DND-41 (cell line): ENCODE measurements at regions not wholly inside any gene's neighbourhood (a gene's known extent, or its start where the extent isn't known, plus 50 kb on each side); places are given as distances from the start of the nearest gene placed in this dataset.

Experiments used
- EZH2 ChIP-seq: IDR thresholded peaks from 3 replicates; pipeline ENCODE4 v1.6.1; 2012; ENCODE audit warnings: borderline replicate concordance, low read depth, mild to moderate bottlenecking, moderate library complexity, low read length, inconsistent platforms; ENCODE audit not compliant: severe bottlenecking
- TF ChIP-seq, protein P1 (sequence below): IDR thresholded peaks from 2 replicates; pipeline ENCODE4 v1.5.1; 2012; ENCODE audit warnings: borderline replicate concordance, low read length, moderate library complexity, mild to moderate bottlenecking; ENCODE audit not compliant: poor library complexity, severe bottlenecking; ENCODE audit errors: extremely low read depth

DNA sequence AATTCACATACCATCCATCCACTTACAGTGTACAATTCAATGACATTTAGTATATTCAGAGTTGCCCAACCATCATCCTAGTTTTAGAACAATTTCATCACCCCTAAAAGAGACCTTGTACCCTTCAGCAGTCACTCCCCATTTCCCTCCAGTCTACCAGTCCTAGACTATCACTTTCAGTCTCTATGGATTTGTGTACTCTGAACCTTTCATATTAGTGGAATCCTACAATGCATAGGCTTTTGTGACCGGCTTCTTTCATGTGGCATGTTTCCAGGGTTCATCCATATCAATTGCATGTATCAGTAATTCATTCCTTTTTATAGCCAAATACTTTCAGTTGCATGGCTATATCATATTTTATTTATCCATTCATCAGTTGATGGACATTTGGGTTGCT is 53.5 kb upstream of the SEMA3E start:
- TF ChIP-seq, protein P1, sequence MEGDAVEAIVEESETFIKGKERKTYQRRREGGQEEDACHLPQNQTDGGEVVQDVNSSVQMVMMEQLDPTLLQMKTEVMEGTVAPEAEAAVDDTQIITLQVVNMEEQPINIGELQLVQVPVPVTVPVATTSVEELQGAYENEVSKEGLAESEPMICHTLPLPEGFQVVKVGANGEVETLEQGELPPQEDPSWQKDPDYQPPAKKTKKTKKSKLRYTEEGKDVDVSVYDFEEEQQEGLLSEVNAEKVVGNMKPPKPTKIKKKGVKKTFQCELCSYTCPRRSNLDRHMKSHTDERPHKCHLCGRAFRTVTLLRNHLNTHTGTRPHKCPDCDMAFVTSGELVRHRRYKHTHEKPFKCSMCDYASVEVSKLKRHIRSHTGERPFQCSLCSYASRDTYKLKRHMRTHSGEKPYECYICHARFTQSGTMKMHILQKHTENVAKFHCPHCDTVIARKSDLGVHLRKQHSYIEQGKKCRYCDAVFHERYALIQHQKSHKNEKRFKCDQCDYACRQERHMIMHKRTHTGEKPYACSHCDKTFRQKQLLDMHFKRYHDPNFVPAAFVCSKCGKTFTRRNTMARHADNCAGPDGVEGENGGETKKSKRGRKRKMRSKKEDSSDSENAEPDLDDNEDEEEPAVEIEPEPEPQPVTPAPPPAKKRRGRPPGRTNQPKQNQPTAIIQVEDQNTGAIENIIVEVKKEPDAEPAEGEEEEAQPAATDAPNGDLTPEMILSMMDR: no peak
- no peak for TF ChIP-seq EZH2
